IPS-18a (cell line): ENCODE measurements at regions not wholly inside any gene's neighbourhood (a gene's known extent, or its start where the extent isn't known, plus 50 kb on each side); places are given as distances from the start of the nearest gene placed in this dataset.

Source experiments
- H3K27ac ChIP-seq: one replicate; pipeline ENCODE4 v1.5.1; 2013; ENCODE audit warnings: low read length
- H3K27me3 ChIP-seq: one replicate; pipeline ENCODE4 v1.6.1; 2013; ENCODE audit warnings: mild to moderate bottlenecking, low read length; ENCODE audit not compliant: control insufficient read depth, insufficient read depth
- H3K36me3 ChIP-seq: one replicate; pipeline ENCODE4 v1.6.1; 2013; ENCODE audit warnings: low read depth, low read length; ENCODE audit not compliant: control insufficient read depth
- H3K4me1 ChIP-seq: one replicate; pipeline ENCODE4 v1.6.1; 2013; ENCODE audit warnings: low read depth, low read length; ENCODE audit not compliant: control insufficient read depth
- H3K4me3 ChIP-seq: one replicate; pipeline ENCODE4 v1.5.1; 2013; ENCODE audit warnings: low read length
- H3K9ac ChIP-seq: one replicate; pipeline ENCODE4 v1.6.1; 2013; ENCODE audit warnings: mild to moderate bottlenecking, low read length, moderate library complexity
- H3K9me3 ChIP-seq: one replicate; pipeline ENCODE4 v1.6.1; 2013; ENCODE audit warnings: low read depth, low read length; ENCODE audit not compliant: control insufficient read depth

- Histone ChIP-seq H3K27ac (no peak overlapping the region), H3K4me1 (peaks cover 14% of the 10 kb centered on the region)
These were observed 142.5 kb upstream of the TNS3 start for GRCh38 chr7:47724335-47724982.

GRCh38 chr7:47722126-47722525 is 140.2 kb upstream of the TNS3 start:
- H3K27me3 ChIP-seq, result no peaks in the 10 kb centered on the region
- no peaks in the 10 kb centered on the region for H3K36me3 ChIP-seq
- no peaks in the 10 kb centered on the region for H3K9me3 ChIP-seq
- no peak overlapping the region for H3K9ac ChIP-seq
- H3K4me3 ChIP-seq, result no peak overlapping the region
- H3K4me1 ChIP-seq, result peaks cover 14% of the 10 kb centered on the region
- H3K27ac ChIP-seq, result no peak overlapping the region

More at GRCh38 chr7:47724335-47724982, 142.5 kb upstream of the TNS3 start:
- H3K4me3 ChIP-seq, result no peak overlapping the region
- H3K9me3 ChIP-seq, result no peaks in the 10 kb centered on the region
- H3K27me3 ChIP-seq, result no peaks in the 10 kb centered on the region
- no peak overlapping the region for H3K9ac ChIP-seq
- no peaks in the 10 kb centered on the region for H3K36me3 ChIP-seq

GRCh38 chr7:47721670-47722069 is 139.8 kb upstream of the TNS3 start:
- Histone ChIP-seq H3K27me3 (no peaks in the 10 kb centered on the region), H3K9ac (no peak overlapping the region), H3K4me3 (no peak overlapping the region), H3K27ac (no peak overlapping the region), H3K36me3 (no peaks in the 10 kb centered on the region), H3K4me1 (peaks cover 14% of the 10 kb centered on the region), H3K9me3 (no peaks in the 10 kb centered on the region)

GRCh38 chr7:47720907-47721244 is 139.0 kb upstream of the TNS3 start:
- Histone ChIP-seq H3K9ac (no peak overlapping the region), H3K4me3 (no peak overlapping the region), H3K4me1 (peaks cover 14% of the 10 kb centered on the region), H3K9me3 (no peaks in the 10 kb centered on the region), H3K36me3 (no peaks in the 10 kb centered on the region), H3K27me3 (no peaks in the 10 kb centered on the region), H3K27ac (no peak overlapping the region)

- no peak overlapping the region for H3K27ac ChIP-seq
- H3K36me3 ChIP-seq, result no peaks in the 10 kb centered on the region
- no peaks in the 10 kb centered on the region for H3K27me3 ChIP-seq
- H3K9me3 ChIP-seq, result no peaks in the 10 kb centered on the region
- peaks cover 13% of the 10 kb centered on the region for H3K4me1 ChIP-seq
- H3K9ac ChIP-seq, result no peak overlapping the region
- H3K4me3 ChIP-seq, result no peak overlapping the region
These were observed 138.4 kb upstream of the TNS3 start for GRCh38 chr7:47720141-47720906.

GRCh38 chr7:47719675-47720074 is 137.8 kb upstream of the TNS3 start:
- Histone ChIP-seq H3K9ac (no peak overlapping the region), H3K9me3 (no peaks in the 10 kb centered on the region), H3K4me3 (no peak overlapping the region), H3K4me1 (peaks cover 6% of the 10 kb centered on the region), H3K27ac (no peak overlapping the region), H3K27me3 (no peaks in the 10 kb centered on the region), H3K36me3 (no peaks in the 10 kb centered on the region)

- Histone ChIP-seq H3K36me3 (no peaks in the 10 kb centered on the region), H3K9me3 (no peaks in the 10 kb centered on the region), H3K4me3 (no peak overlapping the region), H3K9ac (no peak overlapping the region), H3K27ac (no peak overlapping the region), H3K4me1 (no peaks in the 10 kb centered on the region), H3K27me3 (no peaks in the 10 kb centered on the region)
These were observed 133.7 kb upstream of the TNS3 start for GRCh38 chr7:47715631-47716068.

GRCh38 chr7:47714669-47715607 is 133.0 kb upstream of the TNS3 start:
- Histone ChIP-seq H3K4me1 (no peaks in the 10 kb centered on the region), H3K27ac (no peak overlapping the region), H3K4me3 (no peak overlapping the region), H3K27me3 (no peaks in the 10 kb centered on the region), H3K36me3 (no peaks in the 10 kb centered on the region), H3K9me3 (no peaks in the 10 kb centered on the region), H3K9ac (no peak overlapping the region)

GRCh38 chr7:47713595-47713994 is 131.7 kb upstream of the TNS3 start:
- Histone ChIP-seq H3K4me1 (no peaks in the 10 kb centered on the region), H3K27ac (no peak overlapping the region), H3K9ac (no peak overlapping the region), H3K9me3 (no peaks in the 10 kb centered on the region), H3K4me3 (no peak overlapping the region), H3K27me3 (no peaks in the 10 kb centered on the region), H3K36me3 (no peaks in the 10 kb centered on the region)

- Histone ChIP-seq H3K4me1 (no peaks in the 10 kb centered on the region), H3K27ac (no peak overlapping the region), H3K9ac (no peak overlapping the region)
These were observed 130.5 kb upstream of the TNS3 start for GRCh38 chr7:47712416-47712815.

GRCh38 chr7:47711776-47712175 is 129.9 kb upstream of the TNS3 start:
- H3K27me3 ChIP-seq, result no peaks in the 10 kb centered on the region
- no peak overlapping the region for H3K9ac ChIP-seq
- no peak overlapping the region for H3K27ac ChIP-seq
- H3K9me3 ChIP-seq, result no peaks in the 10 kb centered on the region
- no peaks in the 10 kb centered on the region for H3K4me1 ChIP-seq
- H3K36me3 ChIP-seq, result no peaks in the 10 kb centered on the region
- no peak overlapping the region for H3K4me3 ChIP-seq

More at GRCh38 chr7:47712416-47712815, 130.5 kb upstream of the TNS3 start:
- no peaks in the 10 kb centered on the region for H3K27me3 ChIP-seq
- H3K4me3 ChIP-seq, result no peak overlapping the region
- H3K36me3 ChIP-seq, result no peaks in the 10 kb centered on the region
- H3K9me3 ChIP-seq, result no peaks in the 10 kb centered on the region
